MM.1S (cell line): ENCODE measurements at regions not wholly inside any gene's neighbourhood (a gene's known extent, or its start where the extent isn't known, plus 50 kb on each side); places are given as distances from the start of the nearest gene placed in this dataset.

Experiments used
- DNase-seq: peaks from one replicate; pipeline ENCODE4 v3.0.0-alpha.2; 2015
- H2AFZ ChIP-seq: fragments of 300-600 bp; sonication (generic); 2 replicates; pipeline ENCODE4 v1.6.0; 2016; ENCODE audit warnings: antibody characterized with exemption, low read length
- H3F3A ChIP-seq: fragments of 300-600 bp; sonication (generic); 2 replicates; pipeline ENCODE4 v1.6.1; 2016; ENCODE audit warnings: mild to moderate bottlenecking, antibody characterized with exemption, low read length, moderate library complexity, mixed read lengths; ENCODE audit not compliant: insufficient read depth
- H3K27ac ChIP-seq: fragments of 300-600 bp; sonication (generic); 2 replicates; pipeline ENCODE4 v1.5.1; 2016; ENCODE audit warnings: mild to moderate bottlenecking, low read length
- H3K27me3 ChIP-seq: fragments of 300-600 bp; sonication (generic); replicated peaks from 2 replicates; pipeline ENCODE4 v1.6.0; 2016; ENCODE audit warnings: low read length; ENCODE audit not compliant: insufficient read depth
- H3K36me3 ChIP-seq: fragments of 300-600 bp; sonication (generic); replicated peaks from 2 replicates; pipeline ENCODE4 v1.6.1; 2016; ENCODE audit warnings: mild to moderate bottlenecking, low read length, mixed read lengths; ENCODE audit not compliant: insufficient read depth
- H3K4me1 ChIP-seq: fragments of 300-600 bp; sonication (generic); 2 replicates; pipeline ENCODE4 v1.6.1; 2016; ENCODE audit warnings: low read length, mixed read lengths
- H3K4me2 ChIP-seq: fragments of 300-600 bp; sonication (generic); 2 replicates; pipeline ENCODE4 v1.6.0; 2016; ENCODE audit warnings: low read depth, low read length
- H3K4me3 ChIP-seq: fragments of 300-600 bp; sonication (generic); 2 replicates; pipeline ENCODE4 v1.5.1; 2016; ENCODE audit warnings: low read length, mixed read lengths
- H3K79me2 ChIP-seq: fragments of 300-600 bp; sonication (generic); 2 replicates; pipeline ENCODE4 v1.6.1; 2016; ENCODE audit warnings: mixed run types, low read length, mixed read lengths
- H3K9ac ChIP-seq: fragments of 300-600 bp; sonication (generic); 2 replicates; pipeline ENCODE4 v1.6.1; 2016; ENCODE audit warnings: low read length, mixed read lengths
- H3K9me2 ChIP-seq: fragments of 300-600 bp; sonication (generic); replicated peaks from 2 replicates; pipeline ENCODE4 v1.6.1; 2016; ENCODE audit warnings: mild to moderate bottlenecking, low read length, mixed read lengths; ENCODE audit not compliant: insufficient read depth
- H3K9me3 ChIP-seq: fragments of 300-600 bp; sonication (generic); replicated peaks from 2 replicates; pipeline ENCODE4 v1.6.1; 2016; ENCODE audit warnings: mild to moderate bottlenecking, low read length, mixed read lengths; ENCODE audit not compliant: insufficient read depth
- H4K20me1 ChIP-seq: fragments of 300-600 bp; sonication (generic); 2 replicates; pipeline ENCODE4 v1.6.1; 2016; ENCODE audit warnings: mild to moderate bottlenecking, low read length, moderate library complexity, mixed read lengths; ENCODE audit not compliant: insufficient read depth
- CTCF ChIP-seq: fragments of 300-600 bp; sonication (generic); IDR thresholded peaks from 2 replicates; pipeline ENCODE4 v1.5.1; 2016; ENCODE audit warnings: antibody characterized with exemption, low read length, mixed read lengths
- EZH2 ChIP-seq: fragments of 300-600 bp; sonication (generic); optimal IDR thresholded peaks from 2 replicates; pipeline ENCODE3; 2017; ENCODE audit warnings: low read depth, mild to moderate bottlenecking, antibody characterized with exemption, low read length, mixed read lengths
- EZH2phosphoT487 ChIP-seq: fragments of 300-600 bp; sonication (generic); IDR thresholded peaks from 2 replicates; pipeline ENCODE4 v1.6.1; 2018; ENCODE audit warnings: antibody characterized with exemption, low read length

GRCh38 chr13:53642306-53642705 lies 613.7 kb downstream of the OLFM4 start:
- Histone ChIP-seq H3K9me3 (no peaks in the 10 kb centered on the region), H3F3A (no peaks in the 10 kb centered on the region), H3K4me1 (no peaks in the 10 kb centered on the region), H3K9ac (no peak overlapping the region), H4K20me1 (no peaks in the 10 kb centered on the region), H3K4me2 (no peak overlapping the region), H3K36me3 (no peaks in the 10 kb centered on the region), H3K79me2 (no peaks in the 10 kb centered on the region), H2AFZ (no peak overlapping the region), H3K9me2 (no peaks in the 10 kb centered on the region), H3K27ac (no peak overlapping the region), H3K27me3 (no peaks in the 10 kb centered on the region), H3K4me3 (no peak overlapping the region)
- TF ChIP-seq CTCF (no peak), EZH2 (no peak), EZH2phosphoT487 (no peak)
- no peak for DNase-seq

GRCh38 chr13:53648673-53649072 lies 620.1 kb downstream of the OLFM4 start:
- no peaks in the 10 kb centered on the region for H3K4me1 ChIP-seq
- TF ChIP-seq EZH2phosphoT487 (no peak), EZH2 (no peak), CTCF (no peak)
- H3K27ac ChIP-seq, result no peak overlapping the region
- H3K9ac ChIP-seq, result no peak overlapping the region
- no peaks in the 10 kb centered on the region for H3K9me2 ChIP-seq
- H3K9me3 ChIP-seq, result no peaks in the 10 kb centered on the region
- H3F3A ChIP-seq, result no peaks in the 10 kb centered on the region
- no peaks in the 10 kb centered on the region for H3K36me3 ChIP-seq
- H3K79me2 ChIP-seq, result no peaks in the 10 kb centered on the region
- no peak overlapping the region for H3K4me3 ChIP-seq
- DNase-seq, result no peak
- H4K20me1 ChIP-seq, result no peaks in the 10 kb centered on the region
- no peak overlapping the region for H3K4me2 ChIP-seq
- H3K27me3 ChIP-seq, result no peaks in the 10 kb centered on the region
- no peak overlapping the region for H2AFZ ChIP-seq

- no peak for DNase-seq
- Histone ChIP-seq H2AFZ (no peak overlapping the region), H3K9me2 (no peaks in the 10 kb centered on the region), H3F3A (no peaks in the 10 kb centered on the region), H3K4me2 (no peak overlapping the region), H3K9me3 (no peaks in the 10 kb centered on the region), H4K20me1 (no peaks in the 10 kb centered on the region), H3K27me3 (no peaks in the 10 kb centered on the region), H3K4me3 (no peak overlapping the region), H3K4me1 (no peaks in the 10 kb centered on the region), H3K79me2 (no peaks in the 10 kb centered on the region), H3K27ac (no peak overlapping the region), H3K9ac (no peak overlapping the region), H3K36me3 (no peaks in the 10 kb centered on the region)
- TF ChIP-seq CTCF (no peak), EZH2phosphoT487 (no peak), EZH2 (no peak)
These were observed 643.4 kb downstream of the OLFM4 start for GRCh38 chr13:53672005-53672404.
